GM18520 (cell line): ENCODE measurements at regions not wholly inside any gene's neighbourhood (a gene's known extent, or its start where the extent isn't known, plus 50 kb on each side); places are given as distances from the start of the nearest gene placed in this dataset.

ENCODE experiments used
- ATAC-seq: cut with Tn5 transposase; IDR thresholded peaks from one replicate; pipeline ENCODE4 v1.9.1; 2021; ENCODE audit not compliant: unreplicated experiment

DNA sequence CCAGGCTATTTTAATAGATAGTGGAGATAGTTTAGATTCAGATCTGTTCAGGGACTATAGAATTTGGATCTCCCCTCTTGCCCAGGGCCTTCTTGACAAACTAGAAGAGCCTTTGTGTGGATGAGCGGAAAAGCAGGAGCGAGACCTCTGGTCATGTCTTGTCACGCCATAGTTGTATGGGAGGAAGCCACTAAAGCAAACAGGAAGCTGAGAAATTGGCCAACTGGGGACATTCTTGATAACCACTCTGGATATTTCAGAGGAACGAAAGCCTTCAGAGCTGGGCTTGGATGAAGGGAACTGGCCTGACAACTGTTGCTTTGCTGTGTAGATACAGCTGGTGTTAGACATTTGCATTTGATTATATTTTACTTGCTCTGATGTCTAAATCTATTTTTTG lies 54.1 kb upstream of the EXOC2 start:
- no peak for ATAC-seq

- ATAC-seq, result no peak
Observed at GRCh38 chr6:744666-745353, 51.9 kb upstream of the EXOC2 start.

DNA sequence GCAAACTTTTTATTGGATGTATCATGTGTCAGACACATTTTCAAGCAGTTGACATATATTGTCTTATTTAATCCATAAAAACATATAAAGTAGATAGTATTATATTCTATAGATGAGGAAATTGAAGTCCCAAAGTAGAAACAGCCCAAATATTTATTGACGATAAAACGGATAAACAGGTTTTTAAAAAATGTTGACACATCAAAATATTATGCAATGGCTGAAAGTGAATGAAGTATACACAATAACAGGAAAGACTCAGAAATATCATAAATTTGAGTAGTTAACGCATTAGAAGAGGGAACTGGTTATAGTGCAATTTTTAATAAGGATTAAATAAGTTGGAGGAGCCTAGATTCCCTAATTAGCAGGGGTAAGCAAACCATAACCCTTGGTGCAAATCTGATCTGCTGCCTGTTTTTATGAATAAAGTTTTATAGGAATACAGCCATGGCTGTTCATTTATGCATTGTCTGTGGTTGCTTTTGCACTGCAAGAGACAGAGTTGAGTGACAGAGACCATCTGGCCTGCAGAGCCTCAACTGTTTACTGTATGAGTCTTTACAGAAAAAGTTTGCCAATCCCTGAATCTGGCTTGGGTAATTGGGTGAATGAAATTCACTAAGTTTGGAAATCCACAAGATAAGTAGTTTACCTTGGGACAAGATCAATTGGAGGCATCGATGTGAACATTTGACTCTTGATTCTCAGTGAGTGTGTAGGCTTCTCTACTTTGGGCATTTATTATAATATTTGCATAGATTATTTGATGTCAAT lies 50.6 kb upstream of the EXOC2 start:
- no peak for ATAC-seq
